MM.1S (cell line): ENCODE measurements at regions not wholly inside any gene's neighbourhood (a gene's known extent, or its start where the extent isn't known, plus 50 kb on each side); places are given as distances from the start of the nearest gene placed in this dataset.

ENCODE experiments used
- EZH2phosphoT487 ChIP-seq: fragments of 300-600 bp; sonication (generic); IDR thresholded peaks from 2 replicates; pipeline ENCODE4 v1.6.1; 2018; ENCODE audit warnings: antibody characterized with exemption, low read length
- TF ChIP-seq, protein P1 (sequence below): fragments of 300-600 bp; sonication (generic); IDR thresholded peaks from 2 replicates; pipeline ENCODE4 v1.5.1; 2016; ENCODE audit warnings: antibody characterized with exemption, low read length, mixed read lengths

DNA sequence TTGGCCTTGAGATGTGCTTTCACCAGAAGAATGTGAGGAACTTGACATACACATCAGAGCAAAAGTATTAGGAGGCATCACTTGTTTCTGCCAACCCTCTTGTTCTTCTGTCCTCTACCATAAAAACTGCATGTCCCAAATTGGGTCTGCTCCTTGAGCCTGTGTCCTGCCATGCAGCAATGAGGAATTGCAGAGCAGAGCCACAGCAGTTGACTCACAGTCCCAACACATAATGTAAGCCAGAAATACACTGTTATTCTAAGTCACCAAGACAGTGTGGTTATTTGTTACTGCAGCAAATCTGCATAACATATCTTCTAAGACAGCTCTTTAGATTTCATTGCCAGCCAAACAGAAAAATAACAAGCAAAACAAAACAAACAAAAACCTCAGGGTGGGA lies 598.2 kb downstream of the PRELID2 start:
- TF ChIP-seq, protein P1, sequence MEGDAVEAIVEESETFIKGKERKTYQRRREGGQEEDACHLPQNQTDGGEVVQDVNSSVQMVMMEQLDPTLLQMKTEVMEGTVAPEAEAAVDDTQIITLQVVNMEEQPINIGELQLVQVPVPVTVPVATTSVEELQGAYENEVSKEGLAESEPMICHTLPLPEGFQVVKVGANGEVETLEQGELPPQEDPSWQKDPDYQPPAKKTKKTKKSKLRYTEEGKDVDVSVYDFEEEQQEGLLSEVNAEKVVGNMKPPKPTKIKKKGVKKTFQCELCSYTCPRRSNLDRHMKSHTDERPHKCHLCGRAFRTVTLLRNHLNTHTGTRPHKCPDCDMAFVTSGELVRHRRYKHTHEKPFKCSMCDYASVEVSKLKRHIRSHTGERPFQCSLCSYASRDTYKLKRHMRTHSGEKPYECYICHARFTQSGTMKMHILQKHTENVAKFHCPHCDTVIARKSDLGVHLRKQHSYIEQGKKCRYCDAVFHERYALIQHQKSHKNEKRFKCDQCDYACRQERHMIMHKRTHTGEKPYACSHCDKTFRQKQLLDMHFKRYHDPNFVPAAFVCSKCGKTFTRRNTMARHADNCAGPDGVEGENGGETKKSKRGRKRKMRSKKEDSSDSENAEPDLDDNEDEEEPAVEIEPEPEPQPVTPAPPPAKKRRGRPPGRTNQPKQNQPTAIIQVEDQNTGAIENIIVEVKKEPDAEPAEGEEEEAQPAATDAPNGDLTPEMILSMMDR: no peak
- no peak for TF ChIP-seq EZH2phosphoT487
